C4-2B (cell line): ENCODE measurements at regions not wholly inside any gene's neighbourhood (a gene's known extent, or its start where the extent isn't known, plus 50 kb on each side); places are given as distances from the start of the nearest gene placed in this dataset.

Experiments used
- CTCF ChIP-seq: fragments of 450-650 bp; conservative IDR thresholded peaks from 2 replicates; pipeline ENCODE4 v1.5.1; 2017; ENCODE audit warnings: mild to moderate bottlenecking
- ZFX ChIP-seq: fragments of 450-650 bp; IDR thresholded peaks from 2 replicates; pipeline ENCODE4 v1.6.1; 2017

GRCh38 chr5:37989884-37990283 is 150.0 kb upstream of the GDNF start:
- TF ChIP-seq CTCF = no peak
- TF ChIP-seq ZFX = no peak
